ENCODE measurements at regions not wholly inside any gene's neighbourhood (a gene's known extent, or its start where the extent isn't known, plus 50 kb on each side); places are given as distances from the start of the nearest gene placed in this dataset.

DNA sequence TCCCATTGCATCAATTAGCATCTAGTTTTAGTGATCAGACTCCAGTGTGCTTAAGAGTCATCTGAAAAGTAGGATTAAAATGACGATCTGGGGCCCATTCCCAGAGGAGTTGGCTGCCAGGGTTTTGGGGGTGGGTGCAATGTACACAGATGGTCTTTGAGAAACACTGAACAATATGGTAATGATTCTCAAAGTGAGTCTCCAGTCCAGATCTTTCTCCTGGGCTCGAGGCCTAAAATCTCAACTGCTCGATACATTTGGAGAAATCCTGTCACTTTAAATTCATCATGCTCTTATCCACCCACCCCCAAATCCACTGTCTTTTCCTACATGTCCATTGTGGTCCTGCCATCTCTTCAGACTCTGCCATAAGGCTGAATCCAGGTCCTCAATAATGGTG is 80.7 kb upstream of the MYLIP start:
- no peak overlapping the region for H3K27ac ChIP-seq
- TF ChIP-seq, protein P1, sequence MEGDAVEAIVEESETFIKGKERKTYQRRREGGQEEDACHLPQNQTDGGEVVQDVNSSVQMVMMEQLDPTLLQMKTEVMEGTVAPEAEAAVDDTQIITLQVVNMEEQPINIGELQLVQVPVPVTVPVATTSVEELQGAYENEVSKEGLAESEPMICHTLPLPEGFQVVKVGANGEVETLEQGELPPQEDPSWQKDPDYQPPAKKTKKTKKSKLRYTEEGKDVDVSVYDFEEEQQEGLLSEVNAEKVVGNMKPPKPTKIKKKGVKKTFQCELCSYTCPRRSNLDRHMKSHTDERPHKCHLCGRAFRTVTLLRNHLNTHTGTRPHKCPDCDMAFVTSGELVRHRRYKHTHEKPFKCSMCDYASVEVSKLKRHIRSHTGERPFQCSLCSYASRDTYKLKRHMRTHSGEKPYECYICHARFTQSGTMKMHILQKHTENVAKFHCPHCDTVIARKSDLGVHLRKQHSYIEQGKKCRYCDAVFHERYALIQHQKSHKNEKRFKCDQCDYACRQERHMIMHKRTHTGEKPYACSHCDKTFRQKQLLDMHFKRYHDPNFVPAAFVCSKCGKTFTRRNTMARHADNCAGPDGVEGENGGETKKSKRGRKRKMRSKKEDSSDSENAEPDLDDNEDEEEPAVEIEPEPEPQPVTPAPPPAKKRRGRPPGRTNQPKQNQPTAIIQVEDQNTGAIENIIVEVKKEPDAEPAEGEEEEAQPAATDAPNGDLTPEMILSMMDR (conservative IDR thresholded peaks at IDR 0.05), result no peak
- TF ChIP-seq ZFX (IDR thresholded peaks at IDR 0.05), result no peak

DNA sequence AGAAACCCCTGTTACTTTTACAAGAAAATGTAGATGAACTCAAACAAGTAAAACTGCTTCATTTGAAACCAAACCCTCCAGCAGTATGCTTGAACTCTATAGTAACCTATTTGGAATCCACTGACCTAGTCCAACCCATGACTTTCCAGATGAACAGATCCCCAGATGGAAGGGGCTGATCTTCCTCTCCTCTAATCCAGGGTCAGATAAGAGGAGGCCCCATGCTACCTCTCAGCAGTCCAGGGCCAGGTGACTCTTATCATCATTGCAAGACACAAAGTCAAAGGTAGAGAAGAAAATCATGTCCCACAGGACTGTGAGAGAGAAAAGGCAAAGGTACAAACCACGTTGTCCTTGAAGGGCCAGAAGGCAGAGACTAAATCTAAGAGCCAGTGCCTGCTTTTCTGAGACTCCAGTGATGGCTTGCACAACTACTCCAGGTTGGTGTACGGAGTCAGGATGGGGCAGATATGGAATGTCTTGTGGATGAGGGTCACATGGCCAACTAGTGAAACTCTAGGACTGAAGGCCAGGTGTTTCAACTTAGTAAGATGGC is 81.4 kb upstream of the MYLIP start:
- TF ChIP-seq, protein P1 (conservative IDR thresholded peaks at IDR 0.05), result no peak
- TF ChIP-seq ZFX (IDR thresholded peaks at IDR 0.05), result no peak
- no peak overlapping the region for H3K27ac ChIP-seq

DNA sequence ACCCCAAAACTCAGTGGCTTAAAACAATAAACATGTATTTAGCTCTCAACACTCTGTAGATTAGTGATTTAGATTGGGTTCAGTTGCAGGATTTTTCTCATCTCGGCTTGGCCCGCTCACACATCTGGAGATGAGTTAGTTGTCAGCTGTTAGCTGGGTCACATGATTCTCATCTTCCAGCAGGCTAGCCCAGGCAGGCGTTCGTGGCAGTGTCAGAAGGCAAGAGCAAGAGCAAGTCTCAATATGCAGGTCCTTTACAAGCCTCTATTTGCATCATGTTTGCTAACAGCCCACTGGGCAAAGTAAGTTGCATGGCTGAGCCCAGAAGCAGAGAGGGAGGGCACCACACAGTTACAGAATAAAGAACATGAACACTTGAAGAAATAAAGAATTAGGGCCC is 83.6 kb upstream of the MYLIP start:
- H3K27ac ChIP-seq, result no peak overlapping the region
- TF ChIP-seq ZFX (IDR thresholded peaks at IDR 0.05), result no peak

DNA sequence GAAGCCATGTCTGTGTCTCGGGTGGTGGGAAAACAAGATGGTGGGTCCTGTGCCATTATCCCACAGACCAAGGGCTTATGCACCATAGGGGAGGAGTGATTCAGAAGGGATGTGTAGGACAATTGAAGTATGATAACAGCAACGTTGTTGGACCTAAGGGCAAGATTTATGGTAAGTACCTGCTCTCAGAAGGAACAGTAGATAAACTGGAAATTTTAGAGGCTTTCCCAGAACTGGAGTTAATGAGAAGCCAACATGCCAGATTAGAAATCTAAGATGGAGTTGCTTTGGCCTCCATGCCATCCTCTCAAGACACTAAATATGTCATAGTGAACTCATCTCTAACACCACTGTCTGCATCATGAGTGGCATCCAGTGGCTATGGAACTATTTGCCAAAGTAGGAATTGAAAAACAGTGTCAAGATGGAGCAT is 84.7 kb upstream of the MYLIP start:
- no peak overlapping the region for H3K27ac ChIP-seq
- TF ChIP-seq, protein P1 (conservative IDR thresholded peaks at IDR 0.05), result no peak
- TF ChIP-seq ZFX (IDR thresholded peaks at IDR 0.05), result no peak

DNA sequence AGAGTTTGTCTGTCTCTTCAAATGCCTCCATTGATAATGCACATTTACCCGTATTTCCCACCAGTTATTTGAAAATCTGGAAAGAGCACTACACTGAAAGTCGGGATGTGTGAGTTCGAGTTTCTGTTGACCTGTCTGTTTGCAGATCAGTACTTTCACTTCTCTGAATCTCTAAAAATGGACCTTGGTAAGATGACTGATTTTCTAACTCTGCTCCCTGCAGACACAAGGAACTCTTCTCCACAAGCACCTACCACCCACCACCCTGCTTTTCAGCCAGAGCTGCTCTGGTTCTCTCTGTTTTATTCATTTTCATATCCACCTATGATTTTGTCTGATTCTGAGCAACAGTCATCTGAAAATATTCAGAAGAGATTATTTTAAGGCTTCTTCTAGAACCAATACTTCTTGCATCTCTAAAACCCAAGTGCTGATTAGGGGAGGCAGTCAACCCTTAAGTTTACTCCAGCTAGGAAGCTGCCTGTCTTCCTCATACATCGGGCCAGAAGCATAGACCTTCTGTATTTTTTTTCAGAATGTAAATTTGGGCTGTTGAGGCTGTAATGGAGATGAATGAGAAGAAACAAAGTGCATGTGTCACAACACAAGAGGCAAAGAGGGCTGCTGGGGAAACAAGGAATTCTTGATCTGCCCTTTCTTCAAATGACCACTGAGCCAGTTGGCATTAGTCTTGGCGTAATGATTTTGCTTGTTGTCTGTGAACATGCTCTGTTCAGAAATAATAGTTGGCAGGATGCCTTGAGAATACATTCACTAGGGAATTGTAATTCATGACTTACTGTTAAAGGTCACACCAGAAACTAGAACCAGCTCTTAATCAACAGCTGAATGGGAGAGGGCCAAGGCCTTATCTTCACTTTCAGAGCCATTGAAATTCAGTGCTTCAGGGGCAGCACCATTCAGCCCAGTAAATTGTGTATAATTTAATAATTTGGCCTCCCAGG is 85.4 kb upstream of the MYLIP start:
- TF ChIP-seq ZFX (IDR thresholded peaks at IDR 0.05), result no peak
- TF ChIP-seq, protein P1 (conservative IDR thresholded peaks at IDR 0.05), result no peak
- H3K27ac ChIP-seq, result no peak overlapping the region

DNA sequence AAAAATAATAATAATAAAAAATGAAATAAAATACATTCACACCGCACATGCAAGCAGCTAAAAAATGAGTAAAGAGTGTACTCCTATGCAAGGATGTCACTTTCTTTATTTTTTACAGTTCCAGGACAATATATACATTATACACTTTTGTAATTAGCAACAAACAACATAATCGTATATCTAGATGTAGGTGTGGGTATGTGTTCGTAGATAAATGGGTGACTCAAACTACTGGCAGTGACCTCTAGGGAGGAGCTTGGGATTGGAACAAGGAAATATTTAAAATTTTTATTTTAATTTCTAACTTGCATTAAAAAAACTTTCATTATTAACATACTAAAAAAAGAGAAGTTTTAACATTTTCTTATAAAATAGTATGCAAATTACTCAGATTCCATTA is 86.1 kb upstream of the MYLIP start:
- TF ChIP-seq, protein P1 (conservative IDR thresholded peaks at IDR 0.05), result no peak
- no peak for TF ChIP-seq ZFX (IDR thresholded peaks at IDR 0.05)
- H3K27ac ChIP-seq, result no peak overlapping the region

DNA sequence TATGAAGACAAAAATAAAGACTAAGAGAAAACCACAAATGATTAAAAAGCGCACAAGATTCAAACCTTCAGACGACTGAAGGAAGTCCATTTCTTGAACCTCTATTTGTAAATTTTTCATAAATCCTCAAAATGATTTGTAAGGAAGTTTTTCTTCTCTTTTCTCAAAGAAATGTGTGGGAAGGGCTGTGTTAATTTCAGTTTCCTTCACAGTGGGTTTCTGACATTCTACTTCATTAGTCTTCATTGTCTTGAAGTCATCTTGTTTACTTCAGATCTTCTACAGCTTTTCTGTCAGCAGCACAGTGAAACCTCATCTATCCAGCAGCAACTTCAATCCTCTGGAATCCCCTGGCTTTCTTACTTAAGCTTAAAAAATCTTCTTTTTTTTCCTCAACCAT is 87.6 kb upstream of the MYLIP start:
- TF ChIP-seq, protein P1 (conservative IDR thresholded peaks at IDR 0.05), result no peak
- TF ChIP-seq ZFX (IDR thresholded peaks at IDR 0.05), result no peak

More for the DNA sequence above, 87.6 kb upstream of the MYLIP start:
- H3K27ac ChIP-seq, result no peak overlapping the region
